ENCODE measurements at regions not wholly inside any gene's neighbourhood (a gene's known extent, or its start where the extent isn't known, plus 50 kb on each side); places are given as distances from the start of the nearest gene placed in this dataset.

GRCh38 chr1:165137551-165138316, 218.8 kb downstream of the LMX1A start:
- no peak overlapping the region for H3K4me3 ChIP-seq (ENCODE audit: control insufficient read depth in 2 of 3, extremely low read depth in 1 of 3, insufficient read depth in 2 of 3, low read depth in 1 of 3, low read length in 3 of 3)
- H3K27ac ChIP-seq (ENCODE audit: control insufficient read depth, insufficient read depth, low read length), result no peak overlapping the region
- dilution Hi-C loops (cut with MboI; ENCODE audit: extremely low pct_ligation_motif_present, low sequenced_read_pairs), result no loop called here
- DNase-seq (ENCODE audit: low read depth, low spot score) (no peak), FAIRE-seq (no peak)
- peaks cover 4% of the 10 kb centered on the region for H3K27me3 ChIP-seq (ENCODE audit: control insufficient read depth, extremely low read depth, insufficient read depth, low read length)
- H3K9me3 ChIP-seq (ENCODE audit: control insufficient read depth, low read depth, low read length), result no peaks in the 10 kb centered on the region
- H2AFZ ChIP-seq (ENCODE audit: control insufficient read depth, low read length), result no peak overlapping the region
- no peak overlapping the region for H3K4me2 ChIP-seq (ENCODE audit: control insufficient read depth, extremely low read depth, insufficient read depth, low read depth, low read length)
- H3K9me1 ChIP-seq (ENCODE audit: control insufficient read depth, extremely low read depth, insufficient read depth, low read length), result no peaks in the 10 kb centered on the region
- TF ChIP-seq EZH2 (IDR thresholded peaks at IDR 0.05; ENCODE audit: low read length) (no peak), CTCF (optimal IDR thresholded peaks at IDR 0.05 in 1 of 3, IDR thresholded peaks at IDR 0.05 in 1 of 3, conservative IDR thresholded peaks at IDR 0.05 in 1 of 3; ENCODE audit: extremely low read depth in 1 of 3, insufficient read depth in 2 of 3, low read length in 3 of 3) (no peak)
- no peak overlapping the region for H3K9ac ChIP-seq (ENCODE audit: control insufficient read depth, extremely low read depth, insufficient read depth, low read length)
- no peaks in the 10 kb centered on the region for H3K79me2 ChIP-seq (ENCODE audit: control insufficient read depth, insufficient read depth, low read length)
- H3K4me1 ChIP-seq (ENCODE audit: control insufficient read depth, extremely low read depth, insufficient read depth, low read length), result no peaks in the 10 kb centered on the region
- H3K36me3 ChIP-seq (ENCODE audit: control insufficient read depth in 2 of 2, extremely low read depth in 1 of 2, insufficient read depth in 2 of 2, low read length in 2 of 2), result no peaks in the 10 kb centered on the region
- H4K20me1 ChIP-seq (ENCODE audit: control insufficient read depth, extremely low read depth, insufficient read depth, low read length), result no peaks in the 10 kb centered on the region

- Histone ChIP-seq H3K36me3 (ENCODE audit: control insufficient read depth in 2 of 2, extremely low read depth in 1 of 2, insufficient read depth in 2 of 2, low read length in 2 of 2) (no peaks in the 10 kb centered on the region), H3K27me3 (ENCODE audit: control insufficient read depth, extremely low read depth, insufficient read depth, low read length) (peaks cover 7% of the 10 kb centered on the region), H3K9me1 (ENCODE audit: control insufficient read depth, extremely low read depth, insufficient read depth, low read length) (no peaks in the 10 kb centered on the region), H3K79me2 (ENCODE audit: control insufficient read depth, insufficient read depth, low read length) (no peaks in the 10 kb centered on the region), H3K9me3 (ENCODE audit: control insufficient read depth, low read depth, low read length) (no peaks in the 10 kb centered on the region), H2AFZ (ENCODE audit: control insufficient read depth, low read length) (no peak overlapping the region), H3K4me3 (ENCODE audit: control insufficient read depth in 2 of 3, extremely low read depth in 1 of 3, insufficient read depth in 2 of 3, low read depth in 1 of 3, low read length in 3 of 3) (no peak overlapping the region), H4K20me1 (ENCODE audit: control insufficient read depth, extremely low read depth, insufficient read depth, low read length) (no peaks in the 10 kb centered on the region), H3K27ac (ENCODE audit: control insufficient read depth, insufficient read depth, low read length) (no peak overlapping the region), H3K9ac (ENCODE audit: control insufficient read depth, extremely low read depth, insufficient read depth, low read length) (no peak overlapping the region), H3K4me1 (ENCODE audit: control insufficient read depth, extremely low read depth, insufficient read depth, low read length) (no peaks in the 10 kb centered on the region), H3K4me2 (ENCODE audit: control insufficient read depth, extremely low read depth, insufficient read depth, low read depth, low read length) (no peak overlapping the region)
- no peak for TF ChIP-seq EZH2 (IDR thresholded peaks at IDR 0.05; ENCODE audit: low read length)
- TF ChIP-seq CTCF (optimal IDR thresholded peaks at IDR 0.05 in 1 of 3, IDR thresholded peaks at IDR 0.05 in 1 of 3, conservative IDR thresholded peaks at IDR 0.05 in 1 of 3; ENCODE audit: extremely low read depth in 1 of 3, insufficient read depth in 2 of 3, low read length in 3 of 3), result no peak
- no peak for FAIRE-seq
- dilution Hi-C loops (cut with MboI; ENCODE audit: extremely low pct_ligation_motif_present, low sequenced_read_pairs), result no loop called here
- no peak for DNase-seq (ENCODE audit: low read depth, low spot score)
These were observed 222.1 kb downstream of the LMX1A start for GRCh38 chr1:165134431-165134830.

All from keratinocyte (primary cell).